HG03097 (cell line): ENCODE measurements at regions not wholly inside any gene's neighbourhood (a gene's known extent, or its start where the extent isn't known, plus 50 kb on each side); places are given as distances from the start of the nearest gene placed in this dataset.

Experiments
- ATAC-seq: cut with Tn5 transposase; IDR thresholded peaks from one replicate; pipeline ENCODE4 v1.9.1; 2021; ENCODE audit not compliant: unreplicated experiment, low FRiP score

- no peak for ATAC-seq
Measured at GRCh38 chr3:190252080-190252479, 70.2 kb downstream of the CLDN1 start.

- no peak for ATAC-seq
Measured at GRCh38 chr3:190249414-190249813, 72.8 kb downstream of the CLDN1 start.

- ATAC-seq, result no peak
Measured at GRCh38 chr3:190242147-190242546, 80.1 kb downstream of the CLDN1 start.

GRCh38 chr3:190239325-190239724 is 82.9 kb downstream of the CLDN1 start:
- no peak for ATAC-seq

GRCh38 chr3:190238871-190239270 is 83.4 kb downstream of the CLDN1 start:
- ATAC-seq, result no peak

GRCh38 chr3:190234621-190235020 is 87.6 kb downstream of the CLDN1 start:
- no peak for ATAC-seq

DNA sequence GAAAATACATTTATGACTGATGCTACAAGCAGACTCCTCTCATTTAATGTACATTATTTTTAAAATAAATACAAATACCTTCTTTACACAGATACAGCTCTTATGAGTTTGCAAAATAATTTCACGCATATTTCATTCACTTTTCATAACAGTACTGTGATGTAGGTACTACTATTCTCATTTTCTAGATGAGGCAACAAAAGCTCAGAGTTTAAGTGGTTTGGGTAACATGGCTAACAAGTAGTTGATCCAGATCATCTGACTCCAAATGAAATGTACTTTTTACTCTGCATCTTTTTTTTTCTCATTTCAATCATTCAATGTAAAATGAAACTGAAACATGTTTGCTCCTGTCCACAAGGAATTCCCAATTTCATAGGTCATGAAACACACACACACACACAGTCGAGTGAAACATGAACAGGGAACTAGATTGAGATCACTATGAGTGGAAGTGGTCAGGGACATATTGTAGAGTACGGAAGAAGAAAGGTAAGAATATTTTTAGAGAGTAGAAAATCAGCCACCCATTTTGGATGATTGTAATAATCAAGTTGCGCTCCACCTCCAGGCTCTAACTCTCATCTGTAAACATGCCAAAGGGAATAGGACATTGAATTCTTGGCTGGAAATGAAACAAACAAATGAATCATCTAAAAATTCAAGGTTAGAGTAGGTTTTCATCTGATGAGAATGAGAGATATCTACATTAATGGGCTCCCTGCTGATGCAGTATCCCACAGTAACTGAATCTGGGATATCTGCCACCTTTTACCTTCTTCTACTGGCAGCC is 92.4 kb downstream of the CLDN1 start:
- no peak for ATAC-seq

GRCh38 chr3:190227064-190227463 is 95.2 kb downstream of the CLDN1 start:
- no peak for ATAC-seq

GRCh38 chr3:190224863-190225692 is 97.2 kb downstream of the CLDN1 start:
- no peak for ATAC-seq

DNA sequence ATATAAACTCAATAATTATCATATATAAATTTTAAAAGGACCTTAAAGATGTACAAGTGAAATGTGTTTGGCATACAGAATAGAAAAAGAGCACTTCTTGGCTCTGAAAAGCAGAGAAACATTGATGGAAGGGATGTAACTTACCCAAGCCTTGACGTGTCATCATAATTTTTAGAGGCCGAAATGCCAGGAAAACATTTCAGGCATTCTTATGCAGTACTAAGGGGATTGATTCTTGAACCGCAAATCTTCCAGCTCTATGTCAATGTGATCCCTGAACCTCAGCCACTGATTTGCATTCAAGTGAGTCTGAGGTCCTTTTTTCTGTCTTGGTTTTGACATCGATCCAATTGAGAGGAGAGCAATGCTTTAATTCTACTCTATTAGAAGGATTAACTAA is 97.8 kb downstream of the CLDN1 start:
- no peak for ATAC-seq

DNA sequence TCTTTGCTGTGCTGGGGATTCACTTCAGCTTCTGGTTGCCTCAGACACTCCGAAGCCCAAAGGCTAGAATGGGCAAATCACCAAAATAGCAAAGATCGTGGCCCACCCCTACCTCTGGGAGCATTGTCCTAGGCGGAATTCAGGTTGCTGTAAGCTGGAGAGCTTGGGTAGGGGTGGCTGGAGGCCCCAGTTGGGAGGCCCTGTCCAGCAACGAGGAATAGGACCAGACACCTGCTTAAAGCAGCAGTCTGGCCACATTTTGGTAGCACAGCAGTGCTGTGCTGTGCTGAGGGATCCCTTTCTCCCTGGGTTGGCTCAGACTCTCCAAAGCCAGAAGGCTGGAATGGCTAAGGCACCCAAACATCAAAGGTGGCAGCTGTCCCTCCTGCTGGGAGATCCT is 99.3 kb downstream of the CLDN1 start:
- ATAC-seq, result no peak

DNA sequence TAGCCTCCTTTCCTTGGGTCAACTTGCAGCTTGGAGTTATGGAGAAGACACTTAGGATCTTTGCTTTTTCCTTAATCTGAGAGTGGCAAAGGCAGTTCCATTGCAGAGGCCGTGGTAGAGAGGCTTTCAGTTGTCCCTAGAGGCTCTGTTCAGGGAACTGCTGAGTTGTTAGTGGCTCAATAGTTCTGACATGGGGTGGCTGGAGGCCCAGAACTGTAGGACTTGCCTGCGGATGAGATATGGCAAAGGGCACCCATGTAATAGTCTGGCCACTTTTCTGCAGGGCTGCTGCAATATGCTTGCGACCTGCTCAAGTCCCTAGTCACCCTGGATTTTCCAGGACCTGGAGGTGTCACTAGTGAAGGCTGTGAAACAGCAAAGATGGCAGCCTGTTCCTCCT is 99.9 kb downstream of the CLDN1 start:
- no peak for ATAC-seq

DNA sequence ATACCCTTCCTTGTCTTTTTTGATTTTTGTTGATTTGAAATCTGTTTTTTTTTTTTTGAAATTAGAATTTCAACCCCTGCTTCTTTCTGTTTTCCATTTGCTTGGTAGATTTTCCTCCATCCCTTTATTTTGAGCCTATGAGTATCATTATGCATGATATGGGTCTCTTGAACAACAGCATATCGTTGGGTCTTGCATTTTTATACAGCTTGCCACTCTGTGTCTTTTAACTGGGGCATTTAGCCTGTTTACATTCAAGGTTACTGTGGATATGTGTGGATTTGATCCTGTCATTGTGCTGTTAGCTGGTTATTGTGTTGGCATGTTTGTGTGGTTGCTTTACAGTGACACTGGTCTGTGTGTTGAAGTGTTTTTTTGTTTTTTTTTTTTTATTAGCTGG is 99.7 kb upstream of the P3H2 start:
- ATAC-seq, result no peak

GRCh38 chr3:190217081-190217480 is 96.4 kb upstream of the P3H2 start:
- ATAC-seq, result no peak

DNA sequence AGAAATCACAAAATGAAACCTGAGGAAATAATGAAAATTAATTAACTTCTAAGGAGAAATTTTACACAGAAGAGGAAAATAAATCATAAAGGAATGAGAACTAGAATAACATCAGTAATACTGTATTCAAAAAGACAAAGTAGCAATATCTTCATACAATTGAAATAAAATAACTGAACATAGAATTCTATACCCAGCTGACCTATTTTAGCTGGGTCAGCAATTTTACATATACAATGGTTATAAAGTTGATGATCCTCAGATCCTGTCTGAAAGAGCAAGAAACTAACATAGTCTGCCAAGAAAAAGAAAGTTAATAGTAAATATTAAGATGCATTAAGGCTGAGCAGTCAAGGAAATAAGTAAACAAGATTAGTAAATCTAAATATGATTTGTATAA is 93.0 kb upstream of the P3H2 start:
- no peak for ATAC-seq

DNA sequence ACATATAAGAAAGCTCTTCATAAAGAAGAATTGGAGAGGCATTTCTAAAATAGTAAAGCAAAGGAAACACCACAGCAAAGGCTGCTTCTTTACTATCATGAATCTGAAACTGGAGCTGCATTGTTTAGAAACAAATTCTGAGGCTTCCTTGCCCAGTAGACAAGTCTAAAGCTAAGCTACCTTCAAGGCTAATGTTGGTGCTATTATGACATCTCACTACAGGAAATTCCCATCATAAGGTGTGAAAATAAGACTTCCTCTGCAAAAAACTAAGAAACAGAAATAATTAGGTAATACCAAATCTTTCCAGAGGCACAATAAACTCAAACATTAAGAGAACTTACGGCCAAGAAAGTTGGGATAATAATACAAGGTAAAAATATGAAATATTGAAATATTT is 89.9 kb upstream of the P3H2 start:
- peak; percentile 58 for ATAC-seq

GRCh38 chr3:190209533-190209932 is 88.8 kb upstream of the P3H2 start:
- ATAC-seq, result no peak

- no peak for ATAC-seq
Measured at GRCh38 chr3:190208196-190208595, 87.5 kb upstream of the P3H2 start.

GRCh38 chr3:190205739-190206138 is 85.0 kb upstream of the P3H2 start:
- ATAC-seq, result peak; percentile 66

DNA sequence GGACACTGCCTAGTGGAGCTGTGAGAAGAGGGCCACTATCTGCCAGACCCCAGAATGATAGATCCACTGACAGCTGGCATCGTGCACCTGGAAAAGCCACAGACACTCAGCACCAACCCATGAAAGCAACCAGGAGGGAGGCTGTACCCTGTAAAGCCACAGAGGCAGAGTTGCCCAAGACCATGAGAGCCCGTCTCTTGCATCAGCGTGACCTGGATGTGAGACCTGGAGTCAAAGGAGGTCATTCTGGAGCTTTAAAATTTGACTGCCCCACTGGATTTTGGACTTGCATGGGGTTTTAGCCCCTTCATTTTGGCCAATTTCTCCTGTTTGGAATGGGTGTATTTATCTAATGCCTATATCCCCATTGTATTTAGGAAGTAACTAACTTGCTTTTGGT is 83.5 kb upstream of the P3H2 start:
- no peak for ATAC-seq

GRCh38 chr3:190197346-190197763 is 76.7 kb upstream of the P3H2 start:
- ATAC-seq, result peak; percentile 73

DNA sequence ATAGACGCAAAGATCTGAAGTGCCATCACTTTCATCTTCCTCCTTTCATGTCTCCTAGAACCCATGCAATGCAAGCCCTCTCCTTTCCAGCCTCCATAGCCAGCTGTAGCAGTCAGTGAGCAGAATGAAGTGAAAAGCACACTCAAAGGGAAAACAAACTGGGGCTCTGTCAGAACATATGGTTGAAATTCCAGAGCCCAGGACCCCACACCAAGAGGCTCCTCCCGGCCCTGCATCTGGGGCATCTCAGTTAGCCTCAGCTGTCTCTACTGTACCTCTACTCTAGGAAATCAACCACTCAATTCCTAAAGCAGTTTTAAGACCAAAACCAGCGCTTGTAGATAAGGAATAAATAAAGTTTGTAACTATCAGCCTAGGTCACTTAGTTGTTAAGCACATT is 73.8 kb upstream of the P3H2 start:
- no peak for ATAC-seq
